ENCODE measurements at regions not wholly inside any gene's neighbourhood (a gene's known extent, or its start where the extent isn't known, plus 50 kb on each side); places are given as distances from the start of the nearest gene placed in this dataset.

DNA sequence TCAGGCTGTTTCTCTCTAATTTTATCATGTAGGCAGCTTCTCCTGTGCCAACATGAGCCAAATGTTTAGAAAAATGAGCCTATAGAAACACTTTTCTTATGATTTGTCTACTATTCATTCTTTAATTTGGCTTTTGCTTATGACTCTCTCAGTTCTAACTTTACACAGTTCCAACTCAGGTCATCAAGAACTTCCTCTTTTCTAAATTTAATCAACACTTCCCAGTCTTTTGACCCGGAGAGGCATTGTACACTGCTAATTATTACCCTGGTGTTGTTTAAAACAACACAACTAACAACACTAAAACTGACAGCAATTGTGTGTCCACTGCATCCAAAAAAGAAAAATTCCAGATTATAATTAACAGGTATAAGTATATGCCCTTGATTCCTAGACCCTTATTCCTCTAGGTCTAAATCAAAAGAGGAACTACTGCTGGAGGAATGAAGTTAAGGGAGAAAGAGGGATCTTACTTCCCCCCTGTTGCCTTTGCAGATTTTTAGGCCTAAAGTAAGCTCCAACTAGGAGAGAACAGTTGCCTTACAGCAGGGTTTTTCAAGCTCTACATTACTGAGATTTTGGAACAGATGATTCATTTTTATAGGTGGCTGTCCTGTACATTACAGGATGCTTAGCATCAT, 332.2 kb upstream of the GOLIM4 start:
- DNase-seq = no peak

DNA sequence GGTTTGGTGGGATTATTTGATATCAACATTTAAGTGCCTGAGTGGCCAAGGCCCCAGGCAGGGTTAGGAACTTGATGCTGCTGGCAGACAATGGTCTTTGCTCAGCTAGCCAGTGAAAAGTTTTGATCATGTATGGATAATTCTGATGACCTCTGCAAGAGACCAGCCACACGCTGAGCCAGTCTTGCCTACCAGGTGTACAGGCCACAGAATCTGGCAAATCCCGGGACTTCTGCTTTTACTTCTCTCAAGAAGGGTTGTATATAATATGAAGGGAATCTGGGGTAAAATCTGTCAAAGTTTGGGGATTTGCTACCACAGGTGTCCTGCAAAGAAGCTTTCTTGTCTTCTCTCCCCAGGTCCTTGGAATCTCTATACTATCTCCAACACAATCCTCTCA, 331.4 kb upstream of the GOLIM4 start:
- no peak for DNase-seq

DNA sequence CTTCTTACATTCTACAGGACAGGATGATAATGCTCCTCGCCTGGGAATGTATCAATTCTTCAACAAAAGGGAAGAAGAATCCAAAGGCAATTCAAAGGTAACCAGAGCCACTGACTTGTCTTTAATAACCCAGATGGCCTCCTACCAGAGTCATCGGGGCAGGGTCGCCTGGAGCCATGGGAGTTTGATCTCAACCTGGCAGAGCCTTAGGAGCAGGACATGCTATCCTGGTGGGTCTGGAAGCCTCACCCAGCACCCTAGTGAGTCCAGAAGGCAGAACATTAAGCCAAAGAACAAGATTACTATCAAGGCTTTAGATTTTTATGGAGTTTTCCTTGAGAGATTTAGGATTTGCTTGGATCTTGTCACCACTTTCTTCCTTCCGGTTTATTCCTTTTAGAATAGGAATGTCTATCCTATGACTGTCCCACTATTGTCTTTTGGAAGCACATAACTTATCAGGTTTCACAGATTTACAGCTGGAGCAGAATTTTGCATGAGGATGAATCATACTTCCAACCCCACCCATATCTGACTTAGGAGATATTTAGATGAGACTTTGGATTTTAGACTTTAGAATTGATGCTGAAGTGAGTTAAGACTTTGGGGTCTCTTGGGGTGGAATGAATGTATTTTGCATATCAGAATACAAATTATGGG, 330.3 kb upstream of the GOLIM4 start:
- no peak for DNase-seq

DNA sequence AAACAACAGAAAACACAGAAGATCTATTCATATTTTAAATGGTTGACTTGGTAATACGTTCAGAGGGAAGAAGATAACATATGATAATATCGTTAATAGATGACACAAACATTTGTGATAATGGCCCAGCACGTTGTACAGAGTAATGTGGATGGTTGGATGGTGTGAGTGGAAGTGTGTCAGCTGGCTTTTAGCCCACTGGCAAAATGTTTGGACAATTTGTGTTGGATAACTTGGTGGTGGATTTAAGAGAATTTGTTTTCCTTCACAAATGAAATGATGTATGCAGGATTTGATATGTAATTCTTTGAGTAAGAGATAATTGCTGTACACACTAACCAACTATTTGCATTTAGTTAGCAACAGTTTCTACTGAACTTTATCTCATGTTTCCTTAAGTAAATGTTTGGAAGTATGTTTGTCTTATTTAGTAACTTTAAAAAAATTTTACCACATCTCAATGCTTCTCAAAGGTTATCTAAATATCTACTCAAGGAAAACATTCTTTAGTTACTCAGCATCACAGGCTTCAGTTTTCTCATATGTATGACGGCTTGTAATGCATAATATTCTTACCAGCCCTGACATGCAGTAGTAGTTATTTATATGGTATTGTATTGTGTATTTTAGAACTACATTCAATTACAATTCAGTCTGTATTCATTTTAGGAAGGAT, 328.5 kb upstream of the GOLIM4 start:
- no peak for DNase-seq

DNA sequence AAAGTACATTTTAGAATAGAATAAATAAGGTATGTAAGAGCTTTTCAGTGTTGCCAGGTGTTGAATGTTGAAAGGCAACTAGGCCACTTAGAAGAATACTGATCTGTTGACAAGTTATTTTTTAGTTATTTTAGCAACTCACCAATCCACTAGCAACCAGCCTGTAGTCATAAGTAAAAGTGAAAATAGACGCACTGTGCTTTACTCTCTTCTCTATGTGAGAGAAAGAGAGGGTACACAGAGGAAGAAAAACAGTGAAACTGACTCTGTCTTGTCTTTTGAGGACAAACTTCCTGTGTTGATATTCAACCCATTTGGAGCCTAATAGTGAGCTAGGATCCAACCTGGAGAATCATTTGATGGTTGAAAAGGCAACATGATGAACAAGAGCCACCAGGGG, 327.1 kb upstream of the GOLIM4 start:
- no peak for DNase-seq

DNA sequence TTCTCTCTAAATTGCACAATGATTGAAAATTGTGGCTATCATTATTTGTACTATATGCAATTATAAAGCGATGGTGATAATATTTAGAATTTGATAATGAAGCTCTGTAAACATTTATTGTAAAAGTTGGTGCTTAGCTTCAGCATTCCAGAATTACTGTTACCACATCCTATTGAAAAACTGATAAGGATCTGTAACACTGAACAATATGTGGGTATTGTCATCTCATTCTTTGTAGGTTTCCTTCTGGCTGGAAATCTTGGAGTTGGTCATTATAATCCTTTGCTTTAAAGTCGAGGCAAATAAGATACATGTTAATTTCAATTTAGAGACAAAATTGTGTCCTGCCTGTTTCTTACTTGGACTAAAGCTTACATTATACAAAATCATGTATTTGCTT, 323.4 kb upstream of the GOLIM4 start:
- no peak for DNase-seq

DNA sequence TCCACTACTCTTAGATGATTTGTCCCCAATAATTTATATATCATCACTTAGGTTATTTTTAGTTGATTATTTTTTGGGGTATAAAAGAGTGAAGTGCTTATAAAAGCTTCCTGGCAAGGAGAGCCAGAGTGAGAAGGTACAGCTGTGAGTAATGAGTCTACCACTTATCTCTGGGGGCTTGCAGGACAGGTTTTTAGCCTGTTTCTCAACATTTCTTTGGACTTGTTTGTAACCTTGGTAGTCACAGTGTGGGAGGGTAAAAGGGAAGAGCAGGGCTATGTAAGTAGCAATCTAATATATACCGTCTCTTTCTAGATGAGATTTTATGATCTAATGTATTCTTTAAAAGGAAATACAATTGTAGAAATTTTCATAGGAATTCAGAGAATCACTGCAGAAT, 321.3 kb upstream of the GOLIM4 start:
- no peak for DNase-seq

DNA sequence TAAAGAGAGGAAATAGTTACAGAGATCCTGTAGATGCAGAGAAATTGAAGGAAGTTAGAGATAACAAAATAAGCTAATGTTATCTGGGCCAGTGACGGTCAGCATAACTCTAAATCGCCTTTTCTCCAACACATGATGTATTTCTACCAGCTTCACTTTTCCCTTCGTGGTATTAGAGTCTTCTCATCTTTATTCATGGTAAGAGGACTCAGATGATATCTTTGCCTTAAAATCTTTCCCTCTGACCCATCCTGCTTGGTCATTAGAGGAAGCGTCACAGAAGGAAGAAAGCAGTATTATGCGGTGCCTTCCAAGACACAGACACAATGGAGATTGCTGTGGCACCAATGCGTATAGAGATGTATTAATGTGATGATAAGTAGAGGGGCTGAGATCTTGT, 320.7 kb upstream of the GOLIM4 start:
- no peak for DNase-seq

DNA sequence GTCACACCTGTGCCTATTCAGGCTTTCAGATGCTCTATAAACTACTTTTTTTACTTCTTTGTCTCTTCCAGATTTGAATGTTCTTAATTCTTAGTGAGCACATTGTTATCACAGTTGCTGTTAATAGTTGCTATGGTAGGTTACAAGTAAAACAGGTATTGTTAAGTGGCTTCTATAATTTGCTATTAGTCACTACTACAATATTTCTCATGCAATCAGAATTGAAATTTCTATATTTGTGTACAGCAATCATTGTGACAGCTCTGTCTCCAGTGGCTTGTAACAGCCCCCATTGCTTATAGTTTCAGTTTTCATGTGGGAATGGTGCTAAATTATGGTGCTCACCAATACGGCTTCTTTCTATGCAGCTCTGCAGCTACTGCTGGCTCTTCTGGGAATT, 318.4 kb upstream of the GOLIM4 start:
- DNase-seq = no peak

DNA sequence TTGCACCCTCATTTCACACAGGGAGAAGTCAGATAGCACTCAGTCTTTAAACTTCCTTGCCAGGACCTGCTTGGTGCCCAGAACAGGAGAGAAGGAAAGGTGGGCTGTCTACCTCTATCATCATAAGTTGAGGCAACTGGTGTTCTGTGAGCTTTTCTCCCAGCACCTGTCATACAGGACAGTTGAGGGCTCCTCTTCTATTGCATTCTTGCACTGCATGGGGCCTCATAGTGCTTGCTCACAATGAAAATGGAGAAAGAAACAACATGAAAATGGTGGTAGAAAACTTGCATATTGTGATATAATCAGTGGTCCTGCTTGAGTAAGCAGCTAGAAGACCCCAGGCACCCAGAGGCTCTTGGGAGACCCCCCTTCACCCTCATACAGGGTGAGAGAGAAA, 311.7 kb upstream of the GOLIM4 start:
- DNase-seq = no peak

DNA sequence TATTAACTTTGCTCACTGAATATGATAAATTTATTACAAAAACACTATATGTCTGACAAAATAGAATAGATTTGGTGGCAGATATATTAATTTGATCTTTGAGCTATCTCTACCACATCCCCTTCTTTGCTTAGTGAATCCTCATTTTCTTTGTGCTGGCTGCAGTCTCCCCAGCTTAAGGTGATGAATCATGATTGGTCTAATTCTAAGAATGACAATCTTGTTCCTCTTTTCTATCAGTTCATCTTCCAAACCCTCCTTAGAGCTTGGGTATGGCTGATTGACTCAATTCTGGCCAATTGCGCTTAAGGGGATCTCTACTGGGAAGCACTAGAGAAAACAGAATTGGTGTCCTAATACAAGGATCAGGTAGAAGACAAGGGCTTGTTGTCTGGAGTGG, 309.6 kb upstream of the GOLIM4 start:
- DNase-seq = no peak

DNA sequence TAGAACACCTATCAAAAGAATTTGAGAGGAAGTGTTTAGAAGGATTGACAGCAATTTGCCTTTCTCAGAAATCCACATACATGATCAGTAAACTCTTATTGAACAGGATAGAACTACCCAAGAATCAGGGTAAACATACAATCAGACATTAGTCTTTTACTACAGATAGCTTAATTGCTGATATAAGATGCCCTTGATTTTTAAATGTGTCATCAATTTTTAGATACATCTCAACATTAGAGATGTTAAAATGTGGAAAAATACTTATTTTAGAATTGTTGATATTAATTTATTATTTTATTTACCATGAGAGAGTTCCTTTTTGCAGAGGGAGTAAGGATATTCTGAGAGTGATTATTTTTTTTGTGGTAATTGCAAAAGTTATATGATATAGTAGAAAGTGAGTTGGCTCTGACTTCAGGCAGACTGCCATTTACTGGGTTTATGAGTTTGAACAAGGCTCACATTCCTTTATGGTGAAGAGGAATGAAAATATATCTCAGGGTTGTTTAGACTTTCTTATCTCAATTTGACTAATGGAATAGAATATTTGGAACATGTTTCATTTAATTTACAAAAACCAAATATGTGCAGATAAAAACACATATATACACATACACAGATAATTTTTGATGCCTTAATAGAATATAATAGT, 302.8 kb upstream of the GOLIM4 start:
- DNase-seq = no peak

DNA sequence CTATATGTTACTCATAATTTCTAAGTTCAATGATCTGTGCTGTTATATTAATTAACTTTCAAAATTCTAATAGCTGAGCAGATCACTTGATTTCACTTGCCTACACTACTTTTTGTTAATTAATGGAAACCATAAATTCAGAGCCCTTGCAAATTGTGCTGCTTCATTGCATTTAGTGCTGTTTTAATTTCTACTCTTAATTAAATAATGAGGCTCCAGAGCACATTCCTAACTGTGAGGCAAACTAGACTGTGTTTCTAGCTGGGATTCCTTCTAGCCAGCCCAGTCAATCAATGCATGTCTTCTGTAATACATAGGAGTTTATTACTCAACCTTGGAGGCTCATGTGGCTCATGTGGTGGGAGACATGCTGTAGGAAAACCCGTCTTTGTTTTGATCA, 301.1 kb upstream of the GOLIM4 start:
- DNase-seq = no peak

DNA sequence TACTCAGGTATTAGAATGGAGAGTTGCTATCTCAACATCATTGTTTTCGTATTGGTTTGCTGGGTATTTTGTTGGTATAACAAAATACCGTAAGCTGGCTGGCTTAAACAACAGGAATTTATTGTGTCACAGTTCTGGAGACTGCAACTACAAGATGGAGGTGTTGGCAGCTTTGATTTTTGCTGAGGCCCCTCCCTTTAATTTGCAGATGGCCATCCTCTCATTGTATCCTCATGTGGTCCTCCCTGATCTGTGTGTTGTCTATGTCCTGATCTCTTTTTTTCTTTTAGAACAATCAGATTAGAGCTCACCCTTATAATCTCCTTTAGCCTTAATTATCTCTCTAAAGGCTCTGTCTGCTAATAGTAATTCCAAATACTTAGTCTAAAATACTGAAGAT, 299.8 kb upstream of the GOLIM4 start:
- no peak for DNase-seq

DNA sequence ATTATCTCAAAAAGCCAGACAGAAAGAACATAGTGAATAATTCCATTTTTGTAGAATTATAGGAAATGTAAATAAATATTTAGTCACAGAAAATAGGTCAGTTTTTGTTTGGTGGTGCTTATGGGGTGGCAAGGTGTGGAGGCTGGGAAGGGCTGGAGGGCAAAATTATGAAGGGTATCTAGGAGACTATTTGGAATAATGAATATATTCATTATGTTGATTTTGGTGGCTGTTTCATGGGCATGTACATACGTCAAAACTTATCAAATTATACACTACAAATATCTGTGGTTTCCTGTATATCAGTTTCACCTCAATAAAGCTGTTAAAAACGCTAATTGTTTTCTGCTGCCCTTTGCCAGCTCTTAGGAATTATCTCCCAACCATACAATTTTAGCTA, 298.7 kb upstream of the GOLIM4 start:
- no peak for DNase-seq

DNA sequence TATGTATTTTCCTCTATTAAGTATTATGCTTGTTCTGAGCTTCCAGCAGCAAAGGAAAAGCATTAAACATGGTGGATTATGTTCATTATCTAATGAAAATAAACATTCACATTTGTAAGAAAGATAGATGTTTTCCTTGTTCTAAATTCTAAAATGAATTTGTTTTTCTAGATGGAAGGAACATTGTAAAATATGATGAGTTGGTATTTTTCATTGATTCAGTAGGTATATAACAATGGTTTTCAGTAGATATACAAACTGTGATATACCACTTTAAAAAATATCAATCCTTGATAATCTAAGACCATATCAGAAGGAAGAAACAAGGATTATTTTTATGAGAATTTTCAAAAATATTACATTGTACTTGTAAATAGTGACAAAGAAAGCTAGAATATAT, 290.6 kb upstream of the GOLIM4 start:
- no peak for DNase-seq

DNA sequence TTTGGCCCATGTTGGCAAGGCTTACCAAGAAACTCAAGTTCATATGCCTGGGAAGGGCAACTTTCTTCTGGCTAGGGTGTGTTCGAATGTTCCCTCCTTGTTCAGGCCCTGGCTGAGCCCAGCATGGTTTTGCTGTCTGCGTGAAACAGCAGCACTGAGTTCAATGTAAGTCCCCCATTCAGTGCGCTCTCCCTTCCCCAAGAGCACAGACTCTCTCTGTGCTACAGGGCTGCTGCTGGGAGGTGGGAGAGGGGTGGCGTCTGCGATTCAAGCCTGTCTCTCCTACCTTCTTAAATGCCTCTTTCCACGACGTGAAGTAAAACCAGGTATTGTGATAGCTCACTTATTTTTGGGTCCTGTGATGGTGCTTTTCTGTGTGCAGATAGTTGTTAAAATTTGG, 289.3 kb upstream of the GOLIM4 start:
- DNase-seq = no peak

DNA sequence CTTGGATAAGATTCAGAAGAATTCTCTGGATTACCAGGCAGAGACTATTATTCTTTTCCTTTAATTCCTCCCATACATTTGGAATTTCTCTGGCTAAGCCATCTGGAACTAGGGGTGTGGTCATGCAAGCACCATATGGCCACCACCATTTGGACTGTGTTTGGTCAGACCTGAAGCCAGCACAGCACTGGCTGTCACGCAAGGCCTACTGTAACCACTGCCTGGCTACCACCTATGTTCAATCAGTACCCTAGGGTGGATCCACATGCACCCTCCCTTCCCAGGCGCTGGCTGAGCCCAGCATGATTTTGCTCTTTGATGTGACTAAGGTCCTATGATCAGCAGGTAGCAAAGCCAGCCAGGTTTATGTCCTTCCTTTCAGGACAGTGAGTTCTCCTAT, 287.8 kb upstream of the GOLIM4 start:
- DNase-seq = no peak

DNA sequence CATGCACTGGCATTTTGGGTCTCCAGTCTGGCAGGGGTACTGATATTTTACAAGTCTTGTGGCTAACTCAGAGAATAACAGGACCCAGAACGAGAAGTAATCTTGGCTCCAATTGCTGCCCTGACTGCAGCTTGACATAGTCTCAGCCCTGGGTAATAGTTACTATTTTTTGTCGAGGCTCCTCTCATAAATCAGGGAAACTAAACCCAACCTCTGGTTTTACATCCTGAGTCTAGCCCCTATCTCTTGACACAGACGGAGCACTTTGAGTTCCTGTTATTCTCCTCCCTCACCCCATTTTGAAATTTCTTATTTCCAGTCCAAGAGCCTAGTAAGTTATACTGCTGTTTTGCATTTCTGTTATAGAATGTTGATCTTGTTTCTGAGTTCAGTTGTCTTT, 276.1 kb upstream of the GOLIM4 start:
- no peak for DNase-seq

DNA sequence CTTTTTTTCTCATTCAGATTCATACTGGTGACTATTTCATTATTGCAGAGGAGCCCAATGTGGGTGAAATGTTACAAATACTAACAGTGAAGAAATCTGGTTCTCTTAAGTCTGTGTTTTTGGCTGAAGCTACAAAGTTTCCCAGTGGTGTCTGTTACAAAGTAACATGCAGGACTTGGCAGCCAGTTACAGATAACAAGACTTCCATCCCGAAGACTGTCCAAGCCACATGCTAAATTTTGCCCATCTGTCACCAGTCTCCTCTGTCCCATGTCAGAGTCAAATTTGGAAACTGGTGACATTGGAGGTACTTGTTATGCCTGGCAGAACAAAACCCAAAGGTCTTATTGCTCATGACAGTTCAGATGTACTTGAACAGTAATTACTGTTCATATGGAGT, 269.2 kb upstream of the GOLIM4 start:
- no peak for DNase-seq

DNA sequence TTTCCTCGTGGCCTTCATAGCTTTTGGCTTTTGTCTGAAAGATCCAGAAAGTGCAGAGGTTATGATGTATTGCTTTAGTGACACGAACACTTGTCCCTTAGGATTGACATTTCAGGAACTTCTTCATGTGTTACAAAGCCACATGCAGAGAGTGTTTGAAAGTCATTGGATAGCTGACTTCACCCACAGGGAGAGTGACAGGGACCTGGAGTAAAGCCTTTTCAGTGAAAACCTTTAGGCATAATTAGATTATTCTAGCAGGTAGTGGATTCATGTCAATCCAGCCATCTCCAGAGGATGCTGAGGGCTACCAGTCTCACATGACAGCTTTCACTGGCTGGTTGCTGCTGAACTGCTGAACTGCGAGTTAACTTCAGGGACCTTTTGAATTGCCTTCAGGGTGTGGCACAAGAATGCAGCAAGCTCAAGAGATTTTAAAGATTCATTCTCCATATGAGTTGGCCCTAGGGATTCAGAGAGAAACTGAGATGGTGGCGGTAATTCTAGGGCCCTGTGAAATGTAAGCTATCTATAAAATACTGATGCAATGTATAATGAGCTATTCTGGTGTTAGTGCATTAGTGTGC, 267.0 kb upstream of the GOLIM4 start:
- DNase-seq = no peak

DNA sequence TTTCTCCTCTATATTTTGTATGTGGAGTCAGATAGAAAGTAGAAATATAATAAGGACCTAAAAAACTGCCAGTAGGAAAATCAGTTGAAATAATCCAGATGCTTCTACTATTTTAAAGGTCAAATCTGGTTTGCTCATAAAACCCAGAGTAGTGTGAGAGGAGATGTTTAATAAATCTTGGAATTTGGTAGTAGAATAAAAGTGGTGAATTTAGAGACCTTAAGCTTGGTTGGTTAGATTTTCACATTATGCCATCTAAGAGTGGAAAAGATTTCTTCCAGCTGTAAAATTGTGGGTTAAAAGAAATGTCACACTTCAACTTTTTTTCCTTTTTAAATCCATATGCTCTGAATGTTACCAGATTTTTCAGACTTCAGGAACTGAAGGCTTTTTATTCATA, 266.4 kb upstream of the GOLIM4 start:
- DNase-seq = no peak

DNA sequence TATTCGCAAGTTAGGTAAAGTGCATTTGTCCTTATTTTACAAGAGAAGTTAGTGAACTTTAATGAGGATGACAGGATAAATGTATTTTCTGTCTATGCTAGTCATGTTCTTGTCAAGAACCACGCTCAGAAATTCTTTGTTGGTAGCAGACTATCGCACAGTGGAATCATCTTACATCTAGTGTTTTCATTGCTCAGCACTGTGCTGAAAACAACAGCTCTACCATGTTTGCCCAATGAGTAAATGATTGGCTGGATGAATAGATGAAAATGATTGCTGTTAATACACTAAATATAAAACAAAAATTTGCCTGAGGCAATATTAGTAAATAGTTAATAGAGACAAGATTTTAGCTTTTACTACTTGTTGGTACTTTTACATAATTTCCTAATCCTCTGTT, 265.3 kb upstream of the GOLIM4 start:
- no peak for DNase-seq
